GM19240 (cell line): ENCODE measurements at regions not wholly inside any gene's neighbourhood (a gene's known extent, or its start where the extent isn't known, plus 50 kb on each side); places are given as distances from the start of the nearest gene placed in this dataset.

Experiments used
- DNase-seq: peaks from one replicate; pipeline ENCODE4 v3.0.0; 2011; ENCODE audit warnings: low spot score; ENCODE audit not compliant: insufficient read length

DNA sequence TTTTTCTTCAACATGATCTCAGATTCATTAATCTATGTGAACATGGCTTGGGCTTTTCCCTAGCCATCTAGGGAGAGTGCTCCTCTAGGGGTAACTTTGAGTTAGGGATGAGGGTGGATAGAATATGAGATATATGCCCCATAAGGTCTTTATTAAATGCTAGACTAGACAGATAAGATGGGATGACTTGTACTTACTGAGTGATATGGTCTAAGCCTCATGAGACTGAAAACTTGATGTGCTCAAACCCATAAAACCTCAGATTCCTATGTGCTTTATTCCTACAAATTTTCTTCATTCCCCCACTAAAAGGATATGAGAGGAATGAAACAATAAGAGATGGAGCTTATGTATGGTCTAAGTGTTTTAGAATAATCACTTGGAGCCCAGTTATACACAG lies 386.6 kb downstream of the YTHDC2 start:
- DNase-seq: no peak

DNA sequence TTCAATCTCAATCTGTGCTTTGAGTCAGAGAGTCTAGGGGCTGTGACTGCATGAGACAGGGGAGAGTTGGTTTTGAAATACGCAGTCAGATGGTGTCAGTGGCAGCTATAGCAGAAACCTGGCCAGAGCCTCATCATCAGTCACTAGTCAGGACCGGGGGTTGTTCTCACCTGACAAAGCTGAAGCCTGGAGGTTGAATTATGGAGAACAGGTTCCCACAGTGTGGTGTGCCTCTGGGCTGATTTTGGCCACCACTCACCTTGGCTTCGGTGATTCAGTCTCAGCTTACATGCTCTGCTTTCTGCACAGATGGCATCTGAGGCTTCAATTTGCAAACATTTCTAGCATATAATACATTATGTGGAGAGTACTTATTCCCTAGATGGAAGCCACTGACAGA lies 387.3 kb downstream of the YTHDC2 start:
- no peak for DNase-seq

- DNase-seq: no peak
Observed at GRCh38 chr5:113901718-113902117, 388.2 kb downstream of the YTHDC2 start.

DNA sequence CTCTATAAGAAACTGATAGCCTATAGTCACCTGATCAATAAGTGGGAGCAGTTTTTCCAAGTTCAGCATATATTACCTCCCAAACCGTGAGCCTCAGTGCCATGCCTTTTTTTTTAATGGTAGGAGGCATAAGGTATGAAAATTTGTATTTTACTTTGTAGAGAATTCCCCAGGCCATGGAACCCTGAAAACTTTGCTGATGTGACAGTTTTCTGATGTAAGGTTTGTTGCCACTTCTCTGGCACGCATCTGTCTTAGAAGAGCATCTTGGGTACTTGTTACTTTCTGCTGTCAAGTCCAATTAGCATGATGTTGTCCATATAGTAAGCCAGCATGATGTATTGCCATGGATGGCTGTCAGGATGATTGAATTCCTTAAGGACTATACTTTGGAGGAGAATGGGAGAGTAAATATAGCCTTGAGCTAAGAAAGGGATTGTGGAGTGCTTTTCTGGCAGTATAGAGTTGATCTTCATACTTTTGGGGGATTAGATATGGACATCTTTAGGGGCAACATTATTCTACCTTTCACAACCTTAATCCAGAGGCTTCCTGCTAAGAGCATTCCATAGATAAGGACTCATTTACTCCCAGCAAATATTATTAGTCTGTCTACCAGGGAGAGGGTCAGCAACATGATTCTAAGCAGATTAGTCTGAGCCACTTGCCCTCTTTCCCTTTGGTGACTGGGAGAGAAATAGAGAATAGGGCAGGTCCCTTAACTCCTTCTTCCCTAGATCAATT lies 389.6 kb downstream of the YTHDC2 start:
- no peak for DNase-seq

- DNase-seq: no peak
Observed at GRCh38 chr5:113909782-113910181, 396.3 kb downstream of the YTHDC2 start.

DNA sequence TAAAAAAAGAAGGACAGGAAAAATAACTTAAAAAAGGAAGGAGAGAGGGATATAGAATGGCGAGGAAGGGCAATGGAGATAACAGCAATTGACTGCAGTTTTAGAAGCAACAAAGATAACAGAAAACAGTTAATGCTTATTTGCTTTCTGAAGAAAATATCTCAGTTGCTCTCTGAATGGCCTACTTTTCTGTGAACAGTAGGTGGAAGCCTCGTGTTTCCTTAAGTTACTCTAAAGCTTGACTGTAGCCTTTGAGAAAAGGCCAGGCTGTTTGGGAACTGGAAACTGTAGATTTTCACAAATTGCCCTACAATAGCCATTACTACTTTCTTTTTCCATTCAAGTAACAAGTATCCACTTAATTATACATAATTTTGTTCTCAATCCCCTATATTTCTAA lies 404.5 kb downstream of the YTHDC2 start:
- DNase-seq: no peak

DNA sequence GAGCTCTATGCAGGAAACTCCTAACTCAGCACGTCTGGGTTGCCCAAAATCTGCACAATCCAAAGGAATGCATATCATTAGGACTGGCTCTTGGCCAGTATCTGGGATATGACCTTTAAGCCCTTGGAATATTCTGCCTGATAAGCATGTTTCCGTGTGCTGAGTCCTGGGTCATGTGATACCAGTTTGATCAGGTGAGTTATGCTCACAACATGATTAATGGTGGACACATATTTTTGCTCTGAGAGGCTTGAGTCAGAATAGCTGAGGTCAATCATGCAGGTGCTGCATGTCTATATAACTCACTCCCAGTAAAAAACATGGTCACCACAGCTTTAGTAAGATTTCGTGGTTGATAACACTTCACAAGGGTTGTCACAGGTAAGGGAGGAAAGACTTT lies 408.8 kb downstream of the YTHDC2 start:
- DNase-seq: no peak

DNA sequence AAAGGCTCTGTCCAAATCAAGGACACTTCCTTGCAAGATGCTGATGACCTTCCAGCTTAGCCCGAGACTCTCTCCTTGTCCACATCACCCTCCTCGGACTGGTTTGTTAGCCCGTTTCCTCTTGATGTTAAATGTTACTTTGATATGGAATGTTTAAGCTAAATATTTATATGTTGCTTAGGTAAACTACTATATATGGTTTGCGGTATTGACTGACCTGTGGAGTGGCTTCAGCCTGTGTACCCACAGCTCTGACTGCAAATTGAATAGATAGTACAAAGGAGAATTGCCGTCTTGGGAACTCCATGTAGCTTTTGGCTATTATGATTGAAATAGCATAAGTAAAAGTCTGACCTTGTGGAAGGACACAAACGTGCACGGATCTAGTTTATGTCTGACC lies 422.0 kb downstream of the YTHDC2 start:
- DNase-seq: no peak

- no peak for DNase-seq
Observed at GRCh38 chr5:113937301-113937700, 423.8 kb downstream of the YTHDC2 start.

DNA sequence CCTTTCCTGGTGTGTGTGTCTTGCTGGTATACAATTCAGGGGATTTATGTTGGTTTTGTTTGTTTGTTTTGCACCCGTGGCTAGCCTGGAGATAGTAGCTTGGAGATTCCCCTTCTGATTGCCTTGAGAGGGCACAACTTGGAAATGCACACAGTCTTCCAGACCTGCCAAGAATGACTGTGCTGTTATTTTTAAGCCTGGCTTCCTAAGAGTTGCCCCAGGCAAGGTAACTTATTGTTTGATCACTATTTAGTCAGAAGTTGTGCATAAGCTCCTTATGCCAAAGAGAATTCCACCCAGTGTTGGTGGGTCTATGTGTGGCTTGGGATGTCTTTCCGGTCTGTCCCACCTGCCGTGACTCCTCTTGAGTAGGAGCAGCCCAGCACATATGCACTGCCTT lies 421.9 kb upstream of the KCNN2 start:
- DNase-seq: no peak

DNA sequence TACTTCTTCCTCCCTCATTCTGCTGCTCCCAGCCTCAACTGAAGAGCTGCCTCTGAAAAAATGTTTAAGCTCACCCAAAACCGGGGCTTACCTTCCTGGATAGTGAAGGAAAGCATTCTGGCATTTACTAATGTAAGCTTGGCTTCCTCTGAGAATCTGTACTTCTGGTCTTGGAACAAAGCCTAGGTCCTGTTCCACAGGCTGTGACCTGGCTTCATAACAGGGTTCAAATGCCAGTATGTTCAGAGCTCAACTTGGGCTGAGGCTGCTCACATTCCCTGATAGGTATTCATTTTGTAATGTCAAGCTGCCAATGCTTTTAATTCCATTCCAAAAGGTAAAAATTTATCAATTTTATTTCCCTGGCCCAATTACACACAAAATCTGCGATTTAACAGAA lies 411.7 kb upstream of the KCNN2 start:
- DNase-seq: no peak

DNA sequence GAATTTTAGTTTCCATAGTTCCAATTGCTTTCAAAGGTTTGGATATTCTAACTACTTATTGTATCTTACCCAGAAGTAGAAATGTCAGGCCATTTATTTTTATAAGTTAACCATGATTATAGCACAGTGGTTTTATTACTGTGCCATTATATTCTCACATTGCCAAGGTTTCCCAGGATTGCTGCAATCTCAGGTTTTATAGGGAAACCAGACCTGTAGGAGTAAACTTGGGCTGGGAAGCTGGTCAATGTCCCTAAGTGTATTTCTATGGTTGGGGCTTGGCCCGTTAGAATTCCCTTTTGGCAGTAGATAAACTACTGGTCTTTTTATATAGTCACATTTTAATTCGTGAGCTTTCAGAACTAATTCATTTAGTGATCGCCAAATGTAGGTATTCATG lies 396.6 kb upstream of the KCNN2 start:
- DNase-seq: no peak

- DNase-seq: no peak
Observed at GRCh38 chr5:113969901-113970300, 392.0 kb upstream of the KCNN2 start.

DNA sequence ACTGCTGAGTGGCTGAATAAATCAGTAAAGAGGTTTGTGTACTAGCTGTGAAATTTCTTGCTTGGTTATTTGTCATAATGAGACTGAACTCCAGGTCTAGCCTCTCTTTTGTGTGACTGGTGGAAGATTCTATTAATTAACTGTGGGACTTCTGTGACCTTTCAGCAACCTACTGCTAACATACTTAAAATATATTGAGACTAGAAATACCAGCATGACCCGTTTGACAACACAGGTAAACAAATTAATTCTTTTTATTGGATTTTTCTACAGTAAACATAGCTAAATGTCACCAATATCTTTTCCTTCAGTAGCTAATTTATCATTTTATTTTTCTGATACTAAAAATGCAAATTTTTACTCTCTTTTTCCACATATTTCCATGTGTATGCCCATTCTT lies 390.4 kb upstream of the KCNN2 start:
- DNase-seq: no peak

DNA sequence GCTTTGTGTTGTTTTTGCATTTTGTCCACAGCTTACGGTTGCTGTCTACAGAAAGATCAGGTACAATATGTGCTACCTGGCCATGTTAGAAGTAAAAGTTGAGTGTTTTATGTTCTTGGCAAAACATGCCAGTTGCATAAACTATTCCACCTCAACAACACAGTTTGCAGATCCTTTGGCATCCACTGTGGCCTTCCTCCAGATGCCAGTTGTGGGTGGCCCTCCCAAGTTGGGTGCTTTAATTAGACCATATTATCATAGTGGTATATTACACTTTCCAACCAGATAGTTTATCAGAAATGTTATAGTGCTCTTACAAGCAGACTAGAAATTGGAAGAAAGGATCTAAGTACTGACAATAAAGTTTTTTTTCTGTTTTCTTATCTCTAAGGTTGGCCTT lies 386.9 kb upstream of the KCNN2 start:
- DNase-seq: no peak

DNA sequence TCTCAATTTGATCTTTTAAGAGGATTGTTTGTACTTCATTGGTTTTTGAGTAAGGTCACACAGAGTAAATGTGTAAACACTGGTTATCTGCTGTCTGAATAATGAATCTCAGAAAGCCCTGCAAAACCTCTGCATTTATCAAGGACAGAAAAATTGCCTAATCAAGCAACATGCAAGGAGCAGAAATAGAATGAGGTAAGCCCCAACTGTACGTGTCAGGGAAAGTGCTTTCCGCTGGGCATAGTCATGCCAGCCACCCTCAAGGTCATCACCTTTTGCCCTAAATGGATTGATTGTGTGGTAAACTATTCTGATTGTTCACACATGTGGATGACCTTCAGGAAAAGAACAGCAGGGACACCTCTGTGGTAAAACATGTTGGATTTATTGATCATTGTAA lies 376.9 kb upstream of the KCNN2 start:
- no peak for DNase-seq

DNA sequence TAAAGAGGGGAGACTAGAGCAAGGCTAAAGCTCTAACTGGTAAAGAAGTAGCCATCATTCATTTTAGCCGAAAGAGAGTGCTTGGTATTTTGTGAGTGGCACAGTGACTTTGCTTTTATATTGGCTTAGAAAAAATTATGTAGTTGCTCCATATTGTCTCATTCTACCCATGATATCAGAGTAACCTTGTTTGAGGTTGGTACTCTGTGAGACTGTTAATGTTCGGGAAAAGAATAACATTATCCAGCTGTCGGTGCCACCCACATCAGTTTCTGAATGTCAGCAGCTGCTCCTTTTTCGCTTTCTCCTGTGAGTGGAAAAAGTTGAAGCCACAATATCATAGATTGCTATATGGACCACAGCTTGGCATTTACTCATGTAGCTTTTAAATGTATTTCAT lies 376.4 kb upstream of the KCNN2 start:
- no peak for DNase-seq

GRCh38 chr5:113989278-113989912 lies 372.5 kb upstream of the KCNN2 start:
- no peak for DNase-seq

GRCh38 chr5:113989913-113990305 lies 372.0 kb upstream of the KCNN2 start:
- no peak for DNase-seq

DNA sequence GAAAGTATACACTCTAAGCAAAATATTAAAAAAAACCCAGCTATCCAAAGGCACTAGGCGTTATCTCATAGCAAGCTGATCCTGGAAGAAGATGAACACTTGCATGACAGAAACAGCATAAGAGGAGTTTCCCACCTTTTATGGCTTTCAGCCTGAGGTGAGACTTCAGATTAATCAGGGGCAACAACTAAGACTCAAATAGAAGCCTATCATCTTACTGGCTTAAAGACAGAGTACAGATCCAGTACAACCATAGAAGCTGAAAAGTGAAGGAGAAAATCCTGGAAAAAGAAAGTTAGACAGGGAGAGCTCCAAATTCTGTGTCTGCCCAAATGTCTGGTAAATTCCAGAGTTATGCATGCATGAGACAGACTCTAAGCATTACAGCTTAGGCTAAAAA lies 360.8 kb upstream of the KCNN2 start:
- no peak for DNase-seq

- DNase-seq: no peak
Observed at GRCh38 chr5:114006582-114006981, 355.3 kb upstream of the KCNN2 start.

- DNase-seq: no peak
Observed at GRCh38 chr5:114007678-114008077, 354.2 kb upstream of the KCNN2 start.

DNA sequence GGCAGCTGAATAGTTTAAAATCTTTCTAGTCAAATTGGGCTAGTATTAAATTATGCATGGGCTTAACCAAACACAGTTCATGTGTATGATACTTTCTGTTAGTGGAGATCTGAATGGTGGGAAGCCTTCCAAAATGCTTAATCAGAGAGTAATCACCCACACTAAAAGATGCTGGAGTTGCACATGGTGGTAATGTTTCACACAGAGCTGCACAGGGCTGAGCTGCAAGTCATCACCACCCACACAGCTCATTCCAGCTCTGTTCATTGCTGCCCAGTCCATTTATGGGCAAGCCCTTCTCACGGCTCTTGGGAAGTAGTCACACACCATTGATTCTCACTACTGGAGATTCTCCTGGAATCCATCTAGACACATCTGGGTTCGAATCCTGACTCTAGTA lies 351.5 kb upstream of the KCNN2 start:
- no peak for DNase-seq
